Esophagus squamous epithelium (tissue), 4 donors: ENCODE measurements at regions not wholly inside any gene's neighbourhood (a gene's known extent, or its start where the extent isn't known, plus 50 kb on each side); places are given as distances from the start of the nearest gene placed in this dataset.

ENCODE experiments used
- POLR2A ChIP-seq, 4 donors: fragments of 450-650 bp; IDR thresholded peaks; one replicate each; pipeline ENCODE4 v1.6.1; 2017; ENCODE audit warnings: antibody characterized with exemption in 4 of 4, mild to moderate bottlenecking in 4 of 4, moderate library complexity in 3 of 4
- TF ChIP-seq, protein P1 (sequence below), 6 experiments: fragments of 450-650 bp in 4 of 6; fragments of 200-600 bp in 2 of 6; sonication (generic) in 2 of 6; IDR thresholded peaks; one replicate each; pipeline ENCODE4 v1.5.1; 2016 to 2019; ENCODE audit warnings: antibody characterized with exemption in 6 of 6, mild to moderate bottlenecking in 4 of 6, moderate library complexity in 4 of 6

DNA sequence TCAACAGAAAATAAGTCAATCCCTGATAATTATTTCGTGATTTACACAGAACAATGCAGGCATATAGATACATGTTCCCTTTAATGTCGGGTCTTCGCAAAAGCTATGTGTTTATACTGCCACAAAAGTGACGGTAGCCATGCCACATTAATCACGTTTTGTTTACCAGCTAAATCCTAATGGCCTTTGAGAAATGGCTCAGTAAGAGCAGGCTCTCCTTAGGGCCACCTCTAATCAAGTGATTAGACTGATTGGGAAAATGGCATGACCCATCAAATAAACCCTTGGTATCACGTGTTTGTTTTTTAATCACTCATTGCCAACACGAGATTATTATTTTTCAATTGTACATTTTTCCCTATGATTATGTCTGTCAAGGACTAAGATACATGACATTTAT, 102.0 kb upstream of the USP25 start:
- TF ChIP-seq, protein P1, sequence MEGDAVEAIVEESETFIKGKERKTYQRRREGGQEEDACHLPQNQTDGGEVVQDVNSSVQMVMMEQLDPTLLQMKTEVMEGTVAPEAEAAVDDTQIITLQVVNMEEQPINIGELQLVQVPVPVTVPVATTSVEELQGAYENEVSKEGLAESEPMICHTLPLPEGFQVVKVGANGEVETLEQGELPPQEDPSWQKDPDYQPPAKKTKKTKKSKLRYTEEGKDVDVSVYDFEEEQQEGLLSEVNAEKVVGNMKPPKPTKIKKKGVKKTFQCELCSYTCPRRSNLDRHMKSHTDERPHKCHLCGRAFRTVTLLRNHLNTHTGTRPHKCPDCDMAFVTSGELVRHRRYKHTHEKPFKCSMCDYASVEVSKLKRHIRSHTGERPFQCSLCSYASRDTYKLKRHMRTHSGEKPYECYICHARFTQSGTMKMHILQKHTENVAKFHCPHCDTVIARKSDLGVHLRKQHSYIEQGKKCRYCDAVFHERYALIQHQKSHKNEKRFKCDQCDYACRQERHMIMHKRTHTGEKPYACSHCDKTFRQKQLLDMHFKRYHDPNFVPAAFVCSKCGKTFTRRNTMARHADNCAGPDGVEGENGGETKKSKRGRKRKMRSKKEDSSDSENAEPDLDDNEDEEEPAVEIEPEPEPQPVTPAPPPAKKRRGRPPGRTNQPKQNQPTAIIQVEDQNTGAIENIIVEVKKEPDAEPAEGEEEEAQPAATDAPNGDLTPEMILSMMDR (IDR thresholded peaks at IDR 0.05) = no peak
- TF ChIP-seq POLR2A (IDR thresholded peaks at IDR 0.05) = no peak
